A549 (cell line): ENCODE measurements at regions not wholly inside any gene's neighbourhood (a gene's known extent, or its start where the extent isn't known, plus 50 kb on each side); places are given as distances from the start of the nearest gene placed in this dataset.

Experiments
- ATAC-seq, 2 experiments: fragments of 200-7000 bp in 1 of 2; fragments of >200 bp in 1 of 2; cut with Nextera tagmentation in 1 of 2; cut with Tn5 transposase in 1 of 2; 3 replicates each; pipeline versions ENCODE4 v1.8.0 to v1.9.1; 2018 to 2020; ENCODE audit warnings: mild to moderate bottlenecking in 1 of 2, moderate library complexity in 1 of 2
- CTCF ChIA-PET: fragments of 300-600 bp; sonication (Branson Sonifier 250); formaldehyde crosslinking; extraction: SDS; loops from one replicate; lab custom pipeline; 2021; ENCODE audit warnings: antibody characterized with exemption, inconsistent platforms; lab: Yijun Ruan, JAX
- POLR2A ChIA-PET: fragments of 350-600 bp; formaldehyde crosslinking; extraction: SDS; loops from one replicate; lab custom pipeline; 2021; ENCODE audit warnings: antibody characterized with exemption, inconsistent platforms; lab: Yijun Ruan, JAX
- DNase-seq, 2 experiments: peaks; one replicate each; pipeline versions ENCODE4 v3.0.0 to v3.0.0-alpha.2; 2011 to 2016; ENCODE audit warnings: low read depth in 1 of 2, low spot score in 1 of 2
- FAIRE-seq: peaks from 2 replicates; lab custom pipeline; 2011; peaks lifted over from hg19 to GRCh38; lab: Jason Lieb, UNC
- H3K27ac ChIP-seq, 2 experiments: fragments of >200 bp; sonication (Bioruptor Twin); formaldehyde crosslinking; 3 replicates each; pipeline ENCODE4 v1.5.1; 2016 to 2017
- H3K4me1 ChIP-seq: fragments of >200 bp; sonication (Bioruptor Twin); formaldehyde crosslinking; 3 replicates; pipeline ENCODE4 v1.6.1; 2016
- H3K4me2 ChIP-seq: fragments of >200 bp; sonication (Bioruptor Twin); formaldehyde crosslinking; 3 replicates; pipeline ENCODE4 v1.6.1; 2016
- H3K4me3 ChIP-seq: fragments of >200 bp; sonication (Bioruptor Twin); formaldehyde crosslinking; 3 replicates; pipeline ENCODE4 v1.5.1; 2016
- H3K9me3 ChIP-seq: fragments of >200 bp; sonication (Bioruptor Twin); formaldehyde crosslinking; 3 replicates; pipeline ENCODE4 v1.6.1; 2016
- BCL3 ChIP-seq: fragments of >200 bp; sonication (Bioruptor Twin); formaldehyde crosslinking; IDR thresholded peaks from 3 replicates; pipeline ENCODE4 v1.6.1; 2016
- CHD4 ChIP-seq: fragments of 200-600 bp; sonication (generic); IDR thresholded peaks from 2 replicates; pipeline ENCODE4 v1.6.1; 2016; ENCODE audit warnings: antibody characterized with exemption, mild to moderate bottlenecking, borderline replicate concordance
- EHMT2 ChIP-seq: fragments of 200-600 bp; sonication (generic); IDR thresholded peaks from 2 replicates; pipeline ENCODE4 v1.6.1; 2016; ENCODE audit warnings: antibody characterized with exemption, low read depth, mild to moderate bottlenecking, moderate library complexity
- ESRRA ChIP-seq: fragments of 150-350 bp; IDR thresholded peaks from 2 replicates; pipeline ENCODE4 v1.6.1; 2014; ENCODE audit warnings: mild to moderate bottlenecking, low read length, borderline replicate concordance
- HMGXB4 ChIP-seq: fragments of 250-450 bp; sonication (Bioruptor Pico); IDR thresholded peaks from 2 replicates; pipeline ENCODE4 v1.5.0; 2021; ENCODE audit warnings: mild to moderate bottlenecking, moderate library complexity, borderline replicate concordance
- HOXB13 ChIP-seq: fragments of 250-450 bp; sonication (Bioruptor Pico); IDR thresholded peaks from 2 replicates; pipeline ENCODE4 v1.5.0; 2020; ENCODE audit warnings: low read depth, mild to moderate bottlenecking, moderate library complexity
- JUN ChIP-seq, 2 experiments: fragments of >200 bp; sonication (Bioruptor Twin); formaldehyde crosslinking; IDR thresholded peaks; 2 replicates in 1 of 2; 3 replicates in 1 of 2; pipeline ENCODE4 v1.6.1; 2016 to 2017
- KDM1A ChIP-seq: fragments of 200-600 bp; sonication (generic); IDR thresholded peaks from 2 replicates; pipeline ENCODE4 v1.6.1; 2016; ENCODE audit warnings: low read depth, mild to moderate bottlenecking
- MAFK ChIP-seq: fragments of 450-650 bp; IDR thresholded peaks from 2 replicates; pipeline ENCODE4 v1.6.1; 2014; ENCODE audit not compliant: partially characterized antibody
- MAX ChIP-seq: IDR thresholded peaks from 2 replicates; pipeline ENCODE4 v1.6.1; 2012
- NFE2L2 ChIP-seq: fragments of 150-350 bp; conservative IDR thresholded peaks from 2 replicates; pipeline ENCODE4 v1.6.1; 2014; ENCODE audit warnings: low read length
- PBX3 ChIP-seq: IDR thresholded peaks from 2 replicates; pipeline ENCODE4 v1.6.1; 2012
- POLR2A ChIP-seq: IDR thresholded peaks from 2 replicates; pipeline ENCODE4 v1.6.1; 2012; ENCODE audit warnings: mild to moderate bottlenecking, low read length
- POLR2AphosphoS2 ChIP-seq: conservative IDR thresholded peaks from 2 replicates; pipeline ENCODE4 v1.6.1; 2012; ENCODE audit warnings: low read length, improper control_type of control experiment, inconsistent platforms
- RARB ChIP-seq: fragments of 250-450 bp; sonication (Bioruptor Pico); IDR thresholded peaks from 2 replicates; pipeline ENCODE4 v1.8.0; 2021; ENCODE audit warnings: mild to moderate bottlenecking, moderate library complexity
- SMC3 ChIP-seq: fragments of >200 bp; sonication (Bioruptor Twin); formaldehyde crosslinking; IDR thresholded peaks from 3 replicates; pipeline ENCODE4 v1.6.1; 2018; ENCODE audit warnings: inconsistent platforms
- TP53 ChIP-seq: fragments of 250-450 bp; sonication (Bioruptor Pico); IDR thresholded peaks from 2 replicates; pipeline ENCODE4 v1.5.0; 2021; ENCODE audit warnings: mild to moderate bottlenecking, moderate library complexity
- ZNF302 ChIP-seq: fragments of 250-450 bp; sonication (Bioruptor Pico); IDR thresholded peaks from 2 replicates; pipeline ENCODE4 v1.9.0; 2021; ENCODE audit warnings: inconsistent platforms, mild to moderate bottlenecking, moderate library complexity
- ZSCAN20 ChIP-seq: fragments of 250-450 bp; sonication (Bioruptor Pico); IDR thresholded peaks from 2 replicates; pipeline ENCODE4 v1.8.0; 2022; ENCODE audit warnings: mild to moderate bottlenecking, moderate library complexity
- WGBS: methylation state at CpG from one replicate; pipeline ENCODE4 v1.1.6; 2017; ENCODE audit errors: missing lambda C conversion rate; 5-methylcytosine and 5-hydroxymethylcytosine counted together

GRCh38 chr2:234423884-234424283 is 73.0 kb downstream of the ARL4C start:
- TF ChIP-seq POLR2A (no peak), CHD4 (no peak), ZNF302 (no peak), MAX (no peak), POLR2AphosphoS2 (no peak), JUN (IDR thresholded peaks at IDR 0.05) (no peak), NFE2L2 (no peak), RARB (CRISPR knock-in tag) (no peak), TP53 (CRISPR knock-in tag) (no peak)
- Histone ChIP-seq H3K4me3 (no peak overlapping the region), H3K4me1 (peaks cover 56% of the 10 kb centered on the region), H3K4me2 (no peak overlapping the region; the same call in 2 of the 3 replicates), H3K9me3 (no peaks in the 10 kb centered on the region), H3K27ac (peak overlapping the region; percentile 44 to 92; a peak in 4 of 6 replicates)
- WGBS: 80% methylated on average over 4 of the region's 4 CpGs
- ChIA-PET CTCF (interaction anchor here (0.8 to 1.3 kb wide), 2 partner anchors 73 to 289 kb away, joined by 3 to 4 read pairs; partner anchors contain the start of gene ARL4C), POLR2A (no interaction called here)
- ATAC-seq (no peak), DNase-seq (no peak), FAIRE-seq (no peak)

GRCh38 chr2:234422981-234423431 is 73.9 kb downstream of the ARL4C start:
- POLR2A ChIA-PET: interaction anchor here (1.4 to 1.6 kb wide), 3 partner anchors 29 to 73 kb away, joined by 5 to 13 read pairs (median 6); no protein-coding TSS in a partner anchor

More at GRCh38 chr2:234422981-234423431, 73.9 kb downstream of the ARL4C start:
- H3K4me3 ChIP-seq: no peak overlapping the region
- peaks cover 56% of the 10 kb centered on the region for H3K4me1 ChIP-seq
- 75% methylated on average over 8 of the region's 8 CpGs for WGBS
- DNase-seq (peak in 1 of 2 experiments; percentile 36), FAIRE-seq (no peak), ATAC-seq (peak; percentile 48 to 54; a peak in 3 of 6 replicates)
- H3K4me2 ChIP-seq: peak overlapping the region; percentile 56
- H3K9me3 ChIP-seq: no peaks in the 10 kb centered on the region
- H3K27ac ChIP-seq: peak overlapping the region; percentile 44 to 92
- CTCF ChIA-PET: interaction anchor here (0.7 to 1.7 kb wide), 5 partner anchors 11 to 287 kb away, joined by 3 to 4 read pairs (median 4); partner anchors contain the start of gene ARL4C
- TF ChIP-seq HMGXB4 (no peak), MAFK (no peak), BCL3 (no peak), ESRRA (no peak), SMC3 (no peak), ZNF302 (no peak), CHD4 (no peak), TP53 (CRISPR knock-in tag) (no peak), EHMT2 (no peak), KDM1A (no peak), ZSCAN20 (CRISPR knock-in tag) (no peak), HOXB13 (CRISPR knock-in tag) (no peak), PBX3 (no peak)
